Endothelial cell of umbilical vein (primary cell): ENCODE measurements at regions not wholly inside any gene's neighbourhood (a gene's known extent, or its start where the extent isn't known, plus 50 kb on each side); places are given as distances from the start of the nearest gene placed in this dataset.

Source experiments
- CTCF ChIP-seq, 2 donors: IDR thresholded peaks; 1 replicate in 1 of 2; 2 replicates in 1 of 2; pipeline ENCODE4 v1.5.1; 2011; ENCODE audit warnings: low read length in 2 of 2, mild to moderate bottlenecking in 2 of 2, moderate library complexity in 2 of 2, control low read depth in 1 of 2, inconsistent platforms in 1 of 2, low read depth in 1 of 2; ENCODE audit not compliant: insufficient read depth in 1 of 2; ENCODE audit errors: extremely low read depth in 1 of 2
- EZH2 ChIP-seq: IDR thresholded peaks from 2 replicates; pipeline ENCODE4 v1.6.1; 2012; ENCODE audit warnings: borderline replicate concordance, low read depth, mild to moderate bottlenecking, moderate library complexity, low read length, inconsistent platforms; ENCODE audit not compliant: severe bottlenecking
- GATA2 ChIP-seq: IDR thresholded peaks from 2 replicates; pipeline ENCODE4 v1.7.0; 2011; ENCODE audit warnings: low read depth, mild to moderate bottlenecking, moderate library complexity, mixed read lengths, low read length; ENCODE audit not compliant: insufficient read length, insufficient read depth
- JUN ChIP-seq: IDR thresholded peaks from 2 replicates; pipeline ENCODE4 v1.6.1; 2011; ENCODE audit warnings: borderline replicate concordance, low read depth; ENCODE audit not compliant: insufficient read length, insufficient read depth
- MAX ChIP-seq: IDR thresholded peaks from 2 replicates; pipeline ENCODE4 v1.6.1; 2011; ENCODE audit not compliant: insufficient read depth, insufficient read length
- MYC ChIP-seq: IDR thresholded peaks from one replicate; pipeline ENCODE4 v1.6.1; 2011; ENCODE audit warnings: mild to moderate bottlenecking, low read depth, low read length
- POLR2A ChIP-seq: IDR thresholded peaks from 2 replicates; pipeline ENCODE4 v1.6.1; 2012; ENCODE audit warnings: low read depth, mild to moderate bottlenecking, control low read depth, low read length
- POLR2AphosphoS5 ChIP-seq: IDR thresholded peaks from 2 replicates; pipeline ENCODE4 v1.6.1; 2012; ENCODE audit warnings: low read depth, mild to moderate bottlenecking, control low read depth, low read length, moderate library complexity; ENCODE audit not compliant: insufficient read depth

- TF ChIP-seq CTCF (IDR thresholded peaks at IDR 0.05; ENCODE audit: extremely low read depth in 1 of 2, insufficient read depth in 1 of 2, low read depth in 1 of 2, low read length in 2 of 2) = no peak
- no peak for TF ChIP-seq POLR2AphosphoS5
- TF ChIP-seq EZH2 = no peak
- TF ChIP-seq POLR2A = no peak
- no peak for TF ChIP-seq MYC
- TF ChIP-seq GATA2 = no peak
- TF ChIP-seq JUN = no peak
- TF ChIP-seq MAX = no peak
Observed at GRCh38 chr3:113070072-113070640, 79.4 kb downstream of the GTPBP8 start.
